H9 (cell line): ENCODE measurements at regions not wholly inside any gene's neighbourhood (a gene's known extent, or its start where the extent isn't known, plus 50 kb on each side); places are given as distances from the start of the nearest gene placed in this dataset.

Experiments
- DNase-seq: peaks from one replicate; pipeline ENCODE4 v3.0.0-alpha.2; 2017
- H2AFZ ChIP-seq: one replicate; pipeline ENCODE4 v1.6.1; 2013; ENCODE audit warnings: mild to moderate bottlenecking, low read length, control low read depth, moderate library complexity
- H2AK5ac ChIP-seq: 2 replicates; pipeline ENCODE4 v1.6.1; 2013; ENCODE audit warnings: low read length, control low read depth, mixed read lengths; ENCODE audit not compliant: insufficient read length
- H2BK120ac ChIP-seq: one replicate; pipeline ENCODE4 v1.6.1; 2013; ENCODE audit warnings: low read depth, mild to moderate bottlenecking, low read length, control low read depth, inconsistent platforms; ENCODE audit not compliant: poor library complexity, severe bottlenecking
- H2BK12ac ChIP-seq: 2 replicates; pipeline ENCODE4 v1.6.1; 2013; ENCODE audit warnings: low read length, control low read depth, mixed read lengths, low read depth; ENCODE audit not compliant: insufficient read length
- H2BK15ac ChIP-seq: 2 replicates; pipeline ENCODE4 v1.6.1; 2013; ENCODE audit warnings: low read depth, low read length, control low read depth
- H2BK20ac ChIP-seq: one replicate; pipeline ENCODE4 v1.6.1; 2013; ENCODE audit warnings: low read depth, mild to moderate bottlenecking, low read length, control low read depth, inconsistent platforms; ENCODE audit not compliant: poor library complexity, severe bottlenecking
- H2BK5ac ChIP-seq: 2 replicates; pipeline ENCODE4 v1.6.1; 2013; ENCODE audit warnings: low read length, control low read depth, mixed read lengths; ENCODE audit not compliant: insufficient read length
- H3K14ac ChIP-seq: 2 replicates; pipeline ENCODE4 v1.6.1; 2013; ENCODE audit warnings: low read length, control low read depth; ENCODE audit not compliant: insufficient read depth
- H3K18ac ChIP-seq: 2 replicates; pipeline ENCODE4 v1.6.1; 2013; ENCODE audit warnings: low read depth, mild to moderate bottlenecking, mixed read lengths, low read length, control low read depth; ENCODE audit not compliant: insufficient read length
- H3K23ac ChIP-seq: 2 replicates; pipeline ENCODE4 v1.6.1; 2013; ENCODE audit warnings: low read length, control low read depth, mixed read lengths, low read depth; ENCODE audit not compliant: insufficient read length
- H3K23me2 ChIP-seq: 2 replicates; pipeline ENCODE4 v1.6.1; 2013; ENCODE audit warnings: low read depth, mild to moderate bottlenecking, mixed read lengths, low read length, control low read depth; ENCODE audit not compliant: insufficient read length, poor library complexity, severe bottlenecking
- H3K27ac ChIP-seq: 2 replicates; pipeline ENCODE4 v1.5.1; 2013; ENCODE audit warnings: low read length, control low read depth, mixed read lengths, low read depth; ENCODE audit not compliant: insufficient read length
- H3K27me3 ChIP-seq: 2 replicates; pipeline ENCODE4 v1.6.1; 2013; ENCODE audit warnings: low read length, control low read depth, inconsistent platforms; ENCODE audit not compliant: insufficient read depth
- H3K4ac ChIP-seq: 2 replicates; pipeline ENCODE4 v1.6.1; 2013; ENCODE audit warnings: low read depth, mild to moderate bottlenecking, control low read depth, inconsistent platforms, low read length, moderate library complexity
- H3K4me1 ChIP-seq: 2 replicates; pipeline ENCODE4 v1.6.1; 2013; ENCODE audit warnings: low read length, control low read depth, inconsistent platforms; ENCODE audit not compliant: insufficient read depth
- H3K4me2 ChIP-seq: 2 replicates; pipeline ENCODE4 v1.6.1; 2013; ENCODE audit warnings: low read length, control low read depth, mixed read lengths; ENCODE audit not compliant: insufficient read length, insufficient read depth
- H3K56ac ChIP-seq: 2 replicates; pipeline ENCODE4 v1.6.1; 2013; ENCODE audit warnings: low read depth, mild to moderate bottlenecking, mixed read lengths, low read length, control low read depth; ENCODE audit not compliant: insufficient read length
- H3K79me1 ChIP-seq: 2 replicates; pipeline ENCODE4 v1.6.1; 2013; ENCODE audit warnings: low read depth, mild to moderate bottlenecking, moderate library complexity, low read length, control low read depth, inconsistent platforms; ENCODE audit not compliant: insufficient read depth, poor library complexity, severe bottlenecking
- H3K79me2 ChIP-seq: 2 replicates; pipeline ENCODE4 v1.6.1; 2013; ENCODE audit warnings: low read length, control low read depth, inconsistent platforms; ENCODE audit not compliant: insufficient read depth
- H3K9ac ChIP-seq: 2 replicates; pipeline ENCODE4 v1.6.1; 2013; ENCODE audit warnings: low read length, control low read depth, mixed read lengths; ENCODE audit not compliant: insufficient read length; ENCODE audit errors: extremely low read depth
- H3K9me3 ChIP-seq: one replicate; pipeline ENCODE4 v1.6.1; 2013; ENCODE audit warnings: low read depth, low read length, inconsistent platforms; ENCODE audit not compliant: control insufficient read depth
- H3T11ph ChIP-seq: one replicate; pipeline ENCODE4 v1.6.1; 2013; ENCODE audit warnings: mild to moderate bottlenecking, low read length, control low read depth, inconsistent platforms
- H4K20me1 ChIP-seq: one replicate; pipeline ENCODE4 v1.6.1; 2013; ENCODE audit not compliant: control insufficient read depth, insufficient read length, insufficient read depth
- H4K5ac ChIP-seq: 2 replicates; pipeline ENCODE4 v1.6.1; 2013; ENCODE audit warnings: low read depth, mild to moderate bottlenecking, mixed read lengths, low read length, control low read depth; ENCODE audit not compliant: insufficient read length
- H4K8ac ChIP-seq: replicated peaks from 2 replicates; pipeline ENCODE4 v1.6.1; 2013; ENCODE audit warnings: low read length, control low read depth, mixed read lengths, low read depth; ENCODE audit not compliant: insufficient read length
- H4K91ac ChIP-seq: 2 replicates; pipeline ENCODE4 v1.6.1; 2013; ENCODE audit warnings: low read depth, mild to moderate bottlenecking, moderate library complexity, mixed read lengths, low read length, control low read depth; ENCODE audit not compliant: insufficient read length
- H3K27ac Mint-ChIP-seq, 3 experiments: 2 replicates in 2 of 3; 3 replicates in 1 of 3; pipeline ENCODE4 v1.8.0; 2020 to 2021; ENCODE audit warnings: mixed read lengths in 3 of 3, mild to moderate bottlenecking in 1 of 3, moderate library complexity in 1 of 3
- H3K27me3 Mint-ChIP-seq: 2 replicates; pipeline ENCODE4 v1.8.0; 2021; ENCODE audit warnings: low read depth, mild to moderate bottlenecking, moderate library complexity, mixed read lengths
- H3K36me3 Mint-ChIP-seq, 3 experiments: 2 replicates in 2 of 3; 3 replicates in 1 of 3; pipeline ENCODE4 v1.8.0; 2020 to 2021; ENCODE audit warnings: low read depth in 3 of 3, mixed read lengths in 3 of 3; ENCODE audit not compliant: insufficient read depth in 1 of 3
- H3K4me1 Mint-ChIP-seq, 2 experiments: 2 replicates each; pipeline ENCODE4 v1.8.0; 2020; ENCODE audit warnings: mixed read lengths in 2 of 2
- H3K4me3 Mint-ChIP-seq, 2 experiments: 2 replicates in 1 of 2; 3 replicates in 1 of 2; pipeline ENCODE4 v1.8.0; 2020 to 2021; ENCODE audit warnings: mild to moderate bottlenecking in 2 of 2, mixed read lengths in 2 of 2, moderate library complexity in 1 of 2
- H3K9me3 Mint-ChIP-seq, 2 experiments: 2 replicates in 1 of 2; 3 replicates in 1 of 2; pipeline ENCODE4 v1.8.0; 2020; ENCODE audit warnings: mild to moderate bottlenecking in 2 of 2, mixed read lengths in 2 of 2, moderate library complexity in 1 of 2
- WGBS: extraction: QIAGEN DNeasy Blood & Tissue Kit; methylation state at CpG from one replicate; pipeline ENCODE4 v1.1.7; 2013; ENCODE audit warnings: missing lambda C conversion rate, low lambda C conversion rate, mixed read lengths; ENCODE audit not compliant: insufficient read length; ENCODE audit errors: extremely low coverage; 5-methylcytosine and 5-hydroxymethylcytosine counted together
- TF ChIP-seq, protein P1 (sequence below): fragments of 200-600 bp; sonication (generic); conservative IDR thresholded peaks from 3 replicates; pipeline ENCODE4 v1.8.0; 2021; ENCODE audit warnings: antibody characterized with exemption, mild to moderate bottlenecking

DNA sequence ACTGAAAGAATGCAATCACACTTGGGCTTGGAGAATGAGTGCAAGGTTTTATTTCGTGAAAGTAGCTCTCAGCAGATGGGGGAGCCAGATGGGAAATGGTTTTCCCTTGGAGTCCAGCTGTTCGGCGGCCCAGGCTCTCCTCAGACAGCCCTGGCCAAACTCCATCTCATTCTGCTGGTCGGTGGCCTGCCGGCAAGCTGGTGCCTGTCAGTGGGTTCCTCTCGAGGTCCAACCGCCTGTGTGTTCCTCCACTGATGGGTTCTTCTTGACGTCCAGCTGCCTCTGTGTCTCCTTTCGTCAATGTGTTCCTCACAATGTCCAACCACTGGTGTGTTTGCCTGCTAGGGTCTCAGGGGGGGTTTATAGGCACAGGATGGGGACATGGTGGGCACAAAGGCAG, 80.3 kb downstream of the POU3F4 start:
- Histone ChIP-seq H2BK120ac (no peak overlapping the region), H3K79me1 (no peaks in the 10 kb centered on the region), H3K56ac (no peak overlapping the region), H3K4ac (no peak overlapping the region), H3K14ac (no peak overlapping the region), H2BK12ac (no peak overlapping the region), H3K4me1 (no peaks in the 10 kb centered on the region), H3K4me2 (no peak overlapping the region), H3K18ac (no peak overlapping the region), H3K23me2 (no peaks in the 10 kb centered on the region), H2AFZ (no peak overlapping the region), H4K8ac (no peak overlapping the region), H2BK20ac (no peak overlapping the region), H3K27me3 (no peaks in the 10 kb centered on the region), H3T11ph (no peak overlapping the region), H3K9me3 (peaks cover 17% of the 10 kb centered on the region), H3K9ac (no peak overlapping the region), H4K5ac (no peak overlapping the region), H3K79me2 (no peaks in the 10 kb centered on the region), H2BK5ac (no peak overlapping the region), H3K27ac (no peak overlapping the region), H3K23ac (no peak overlapping the region), H4K20me1 (no peaks in the 10 kb centered on the region), H2BK15ac (no peak overlapping the region), H4K91ac (no peak overlapping the region), H2AK5ac (no peak overlapping the region)
- no CpG with 5 or more reads among the region's 9 CpGs for WGBS
- Mint-ChIP-seq H3K4me3 (no peak overlapping the region), H3K27me3 (no peaks in the 10 kb centered on the region), H3K4me1 (no peaks in the 10 kb centered on the region), H3K36me3 (no peaks in the 10 kb centered on the region), H3K9me3 (peaks cover 64 to 67% of the 10 kb centered on the region in 2 experiments), H3K27ac (no peak overlapping the region)
- TF ChIP-seq, protein P1, sequence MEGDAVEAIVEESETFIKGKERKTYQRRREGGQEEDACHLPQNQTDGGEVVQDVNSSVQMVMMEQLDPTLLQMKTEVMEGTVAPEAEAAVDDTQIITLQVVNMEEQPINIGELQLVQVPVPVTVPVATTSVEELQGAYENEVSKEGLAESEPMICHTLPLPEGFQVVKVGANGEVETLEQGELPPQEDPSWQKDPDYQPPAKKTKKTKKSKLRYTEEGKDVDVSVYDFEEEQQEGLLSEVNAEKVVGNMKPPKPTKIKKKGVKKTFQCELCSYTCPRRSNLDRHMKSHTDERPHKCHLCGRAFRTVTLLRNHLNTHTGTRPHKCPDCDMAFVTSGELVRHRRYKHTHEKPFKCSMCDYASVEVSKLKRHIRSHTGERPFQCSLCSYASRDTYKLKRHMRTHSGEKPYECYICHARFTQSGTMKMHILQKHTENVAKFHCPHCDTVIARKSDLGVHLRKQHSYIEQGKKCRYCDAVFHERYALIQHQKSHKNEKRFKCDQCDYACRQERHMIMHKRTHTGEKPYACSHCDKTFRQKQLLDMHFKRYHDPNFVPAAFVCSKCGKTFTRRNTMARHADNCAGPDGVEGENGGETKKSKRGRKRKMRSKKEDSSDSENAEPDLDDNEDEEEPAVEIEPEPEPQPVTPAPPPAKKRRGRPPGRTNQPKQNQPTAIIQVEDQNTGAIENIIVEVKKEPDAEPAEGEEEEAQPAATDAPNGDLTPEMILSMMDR: no peak
- no peak for DNase-seq
